OCI-LY7 (cell line): ENCODE measurements at regions not wholly inside any gene's neighbourhood (a gene's known extent, or its start where the extent isn't known, plus 50 kb on each side); places are given as distances from the start of the nearest gene placed in this dataset.
"Not testable (repeated sequence)": the region's sequence is repeated elsewhere in the genome, so short reads cannot be mapped to it uniquely, and the experiment has no call there.

Source experiments
- BruUV-seq: library from RNA; stranded (reverse); fragments of 400-500 nt; replicated peaks from 2 replicates; lab custom pipeline; 2021; lab: Mats Ljungman, UMichigan
- CTCF ChIA-PET: fragments of 300-600 bp; sonication (Branson Sonifier 250); formaldehyde crosslinking; loops from one replicate; lab custom pipeline; 2022; ENCODE audit warnings: antibody characterized with exemption; ENCODE audit not compliant: unreplicated experiment; lab: Charles Lee
- POLR2A ChIA-PET: fragments of 300-600 bp; sonication (Branson Sonifier 250); formaldehyde crosslinking; loops from one replicate; lab custom pipeline; 2022; ENCODE audit warnings: antibody characterized with exemption; lab: Charles Lee
- DNase-seq: peaks from one replicate; pipeline ENCODE4 v3.0.0-alpha.2; 2015; ENCODE audit warnings: low spot score
- H2AFZ ChIP-seq: fragments of 200-600 bp; sonication (generic), shearing (Covaris generic); 2 replicates; pipeline ENCODE4 v1.6.1; 2014; ENCODE audit warnings: mild to moderate bottlenecking, antibody characterized with exemption, low read length, moderate library complexity
- H3K27ac ChIP-seq: fragments of 200-600 bp; sonication (generic); 2 replicates; pipeline ENCODE4 v1.5.1; 2014; ENCODE audit warnings: mixed run types, low read depth, mild to moderate bottlenecking, moderate library complexity, low read length, inconsistent platforms; ENCODE audit not compliant: poor library complexity, severe bottlenecking
- H3K36me3 ChIP-seq: fragments of 200-600 bp; sonication (generic); 2 replicates; pipeline ENCODE4 v1.6.1; 2014; ENCODE audit warnings: mild to moderate bottlenecking, antibody characterized with exemption, low read length, moderate library complexity, mixed read lengths; ENCODE audit not compliant: insufficient read depth
- H3K4me1 ChIP-seq: fragments of 200-600 bp; sonication (generic); 2 replicates; pipeline ENCODE4 v1.5.1; 2014; ENCODE audit warnings: mild to moderate bottlenecking, low read length; ENCODE audit not compliant: insufficient read depth, poor library complexity, severe bottlenecking
- H3K4me2 ChIP-seq: fragments of 200-600 bp; sonication (generic); 2 replicates; pipeline ENCODE4 v1.6.1; 2014; ENCODE audit warnings: mild to moderate bottlenecking, low read length
- H3K4me3 ChIP-seq: fragments of 200-600 bp; sonication (generic); 2 replicates; pipeline ENCODE4 v1.5.1; 2014; ENCODE audit warnings: mild to moderate bottlenecking, low read depth, low read length; ENCODE audit not compliant: poor library complexity, severe bottlenecking
- H3K79me2 ChIP-seq: fragments of 200-600 bp; sonication (generic); 2 replicates; pipeline ENCODE4 v1.6.1; 2016; ENCODE audit warnings: low read depth, mild to moderate bottlenecking, low read length, moderate library complexity, mixed read lengths; ENCODE audit not compliant: insufficient read depth
- H3K9me2 ChIP-seq: fragments of 200-600 bp; sonication (generic); 2 replicates; pipeline ENCODE4 v1.6.1; 2016; ENCODE audit warnings: mild to moderate bottlenecking, low read length, mixed read lengths; ENCODE audit not compliant: insufficient read depth
- H3K9me3 ChIP-seq: fragments of 200-600 bp; sonication (generic); 2 replicates; pipeline ENCODE4 v1.6.1; 2014; ENCODE audit warnings: mild to moderate bottlenecking, mixed run types, low read length, mixed read lengths
- H4K20me1 ChIP-seq: fragments of 200-600 bp; sonication (generic); 2 replicates; pipeline ENCODE4 v1.6.1; 2014; ENCODE audit warnings: mild to moderate bottlenecking, antibody characterized with exemption, low read length, moderate library complexity, mixed read lengths; ENCODE audit not compliant: insufficient read depth
- EZH2phosphoT487 ChIP-seq: fragments of 200-600 bp; sonication (generic); IDR thresholded peaks from 2 replicates; pipeline ENCODE4 v1.6.1; 2018; ENCODE audit warnings: low read depth, borderline replicate concordance, mild to moderate bottlenecking, mixed run types, antibody characterized with exemption, low read length, moderate library complexity, mixed read lengths
- intact Hi-C: fragments of 100-400 bp; cut with micrococcal nuclease; formaldehyde crosslinking; loops from one replicate; pipeline ENCODE4 v1.10.0; 2022; ENCODE audit not compliant: unreplicated experiment
- TF ChIP-seq, protein P1 (sequence below): fragments of 200-600 bp; sonication (generic); conservative IDR thresholded peaks from 2 replicates; pipeline ENCODE4 v1.5.1; 2014; ENCODE audit warnings: mild to moderate bottlenecking, antibody characterized with exemption, low read length, moderate library complexity, mixed read lengths

DNA sequence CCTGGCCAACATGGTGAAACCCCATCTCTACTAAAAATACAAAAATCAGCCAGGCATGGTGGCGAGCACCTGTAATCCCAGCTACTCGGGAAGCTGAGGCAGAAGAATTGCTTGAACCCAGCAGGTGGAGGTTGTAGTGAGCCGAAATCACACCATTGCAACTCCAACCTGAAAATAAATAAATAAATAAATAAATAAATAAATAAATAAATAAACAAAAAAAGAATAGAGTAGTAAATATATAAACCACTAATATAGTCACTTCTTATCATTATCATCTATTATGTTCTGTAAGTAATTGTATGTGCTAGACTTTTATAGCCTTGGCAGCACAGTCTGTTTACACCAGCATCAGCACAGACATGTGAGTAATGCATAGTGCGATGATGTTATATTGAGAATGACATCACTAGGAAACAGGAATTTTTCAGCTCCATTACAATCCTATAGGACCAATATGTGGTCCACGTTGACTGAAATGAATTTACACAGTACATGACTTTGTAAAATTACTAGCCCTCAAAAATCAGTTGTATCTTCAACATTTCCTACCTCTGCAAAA is 385.4 kb upstream of the ANKRD30A start:
- Histone ChIP-seq H3K4me3 (no peak overlapping the region), H2AFZ (no peak overlapping the region), H3K4me1 (no peaks in the 10 kb centered on the region), H3K36me3 (no peaks in the 10 kb centered on the region), H3K79me2 (no peaks in the 10 kb centered on the region), H4K20me1 (no peaks in the 10 kb centered on the region), H3K4me2 (no peak overlapping the region), H3K9me2 (no peaks in the 10 kb centered on the region), H3K9me3 (no peaks in the 10 kb centered on the region), H3K27ac (no peak overlapping the region)
- TF ChIP-seq EZH2phosphoT487, result no peak
- TF ChIP-seq, protein P1, sequence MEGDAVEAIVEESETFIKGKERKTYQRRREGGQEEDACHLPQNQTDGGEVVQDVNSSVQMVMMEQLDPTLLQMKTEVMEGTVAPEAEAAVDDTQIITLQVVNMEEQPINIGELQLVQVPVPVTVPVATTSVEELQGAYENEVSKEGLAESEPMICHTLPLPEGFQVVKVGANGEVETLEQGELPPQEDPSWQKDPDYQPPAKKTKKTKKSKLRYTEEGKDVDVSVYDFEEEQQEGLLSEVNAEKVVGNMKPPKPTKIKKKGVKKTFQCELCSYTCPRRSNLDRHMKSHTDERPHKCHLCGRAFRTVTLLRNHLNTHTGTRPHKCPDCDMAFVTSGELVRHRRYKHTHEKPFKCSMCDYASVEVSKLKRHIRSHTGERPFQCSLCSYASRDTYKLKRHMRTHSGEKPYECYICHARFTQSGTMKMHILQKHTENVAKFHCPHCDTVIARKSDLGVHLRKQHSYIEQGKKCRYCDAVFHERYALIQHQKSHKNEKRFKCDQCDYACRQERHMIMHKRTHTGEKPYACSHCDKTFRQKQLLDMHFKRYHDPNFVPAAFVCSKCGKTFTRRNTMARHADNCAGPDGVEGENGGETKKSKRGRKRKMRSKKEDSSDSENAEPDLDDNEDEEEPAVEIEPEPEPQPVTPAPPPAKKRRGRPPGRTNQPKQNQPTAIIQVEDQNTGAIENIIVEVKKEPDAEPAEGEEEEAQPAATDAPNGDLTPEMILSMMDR, result no peak
- no TSS peak for BruUV-seq
- intact Hi-C loops, result no loop called here
- ChIA-PET CTCF (no interaction called here), POLR2A (no interaction called here)
- DNase-seq, result no peak

DNA sequence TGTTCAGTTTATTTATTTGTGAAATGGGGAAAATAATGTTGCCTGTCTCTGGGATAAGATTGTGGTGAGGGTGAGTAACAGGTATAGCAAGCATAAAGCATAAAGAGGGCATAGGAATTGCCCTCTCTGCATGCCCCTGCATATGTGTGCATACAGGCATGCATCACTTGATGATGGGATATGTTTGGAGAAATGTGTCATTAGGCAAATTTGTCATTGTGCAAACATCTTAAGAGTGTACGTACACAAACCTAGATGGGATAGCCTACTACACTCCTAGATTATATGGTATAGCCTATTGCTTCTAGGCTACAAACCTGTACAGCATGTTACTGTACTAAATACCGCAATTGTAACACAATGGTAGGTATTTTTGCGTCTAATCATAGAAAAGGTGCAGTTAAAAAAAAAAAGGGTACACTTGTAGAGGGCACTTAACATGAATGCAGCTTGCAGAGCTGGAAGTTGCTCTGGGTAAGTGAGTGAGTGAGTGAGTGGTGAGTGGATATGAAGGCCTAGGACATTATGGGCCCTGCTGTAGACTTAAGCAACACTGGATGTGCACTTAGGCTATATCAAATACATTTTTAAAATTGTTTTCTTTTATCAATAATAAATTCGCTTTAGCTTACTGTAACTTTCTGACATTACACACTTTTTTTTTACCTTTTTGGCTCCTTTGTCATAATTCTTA is 386.5 kb upstream of the ANKRD30A start:
- BruUV-seq, result no TSS peak
- TF ChIP-seq, protein P1, result no peak
- no peak for TF ChIP-seq EZH2phosphoT487
- H3K4me2 ChIP-seq, result no peak overlapping the region
- no peaks in the 10 kb centered on the region for H3K79me2 ChIP-seq
- H4K20me1 ChIP-seq, result no peaks in the 10 kb centered on the region
- no peak overlapping the region for H2AFZ ChIP-seq
- ChIA-PET CTCF (no interaction called here), POLR2A (interaction anchor here (0.6 to 0.7 kb wide), 4 partner anchors 13 to 77 kb away, joined by 4 to 10 read pairs (median 7); no protein-coding TSS in a partner anchor)
- H3K27ac ChIP-seq, result no peak overlapping the region
- H3K4me1 ChIP-seq, result no peaks in the 10 kb centered on the region
- no peaks in the 10 kb centered on the region for H3K9me2 ChIP-seq
- H3K4me3 ChIP-seq, result no peak overlapping the region
- DNase-seq, result no peak
- H3K36me3 ChIP-seq, result no peaks in the 10 kb centered on the region
- intact Hi-C loops, result no loop called here
- H3K9me3 ChIP-seq, result no peaks in the 10 kb centered on the region

GRCh38 chr10:36736311-36736710 is 389.1 kb upstream of the ANKRD30A start:
- no peak for DNase-seq
- Histone ChIP-seq H3K27ac (no peak overlapping the region), H3K4me2 (no peak overlapping the region), H3K9me3 (no peaks in the 10 kb centered on the region), H2AFZ (no peak overlapping the region), H3K79me2 (no peaks in the 10 kb centered on the region), H3K4me1 (no peaks in the 10 kb centered on the region), H3K4me3 (no peak overlapping the region), H3K9me2 (no peaks in the 10 kb centered on the region), H3K36me3 (no peaks in the 10 kb centered on the region), H4K20me1 (no peaks in the 10 kb centered on the region)
- no TSS peak for BruUV-seq
- CTCF ChIA-PET, result no interaction called here
- POLR2A ChIA-PET, result no interaction called here
- intact Hi-C loops, result no loop called here
- TF ChIP-seq, protein P1, result no peak
- no peak for TF ChIP-seq EZH2phosphoT487

DNA sequence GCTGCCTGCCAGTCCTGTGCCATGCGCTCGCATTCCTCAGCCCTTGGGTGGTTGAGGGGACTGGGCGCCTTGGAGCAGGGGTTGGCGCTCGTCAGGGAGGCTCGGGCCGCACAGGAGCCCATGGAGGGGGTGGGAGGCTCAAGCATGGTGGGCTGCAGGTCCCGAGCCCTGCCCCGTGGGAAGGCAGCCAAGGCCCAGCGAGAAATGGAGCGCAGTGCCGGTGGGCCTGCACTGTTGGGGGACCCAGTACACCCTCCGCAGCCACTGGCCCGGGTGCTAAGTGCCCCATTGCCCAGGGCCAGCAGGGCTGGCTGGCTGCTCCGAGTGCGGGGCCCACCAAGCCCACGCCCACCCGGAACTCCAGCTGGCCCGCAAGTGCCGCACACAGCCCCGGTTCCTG is 390.8 kb upstream of the ANKRD30A start:
- H3K4me3 ChIP-seq, H3K27ac ChIP-seq, H3K9me2 ChIP-seq, BruUV-seq, H2AFZ ChIP-seq, H3K79me2 ChIP-seq, H3K4me1 ChIP-seq, CTCF ChIA-PET, intact Hi-C loops, H3K9me3 ChIP-seq, DNase-seq, H3K4me2 ChIP-seq, POLR2A ChIA-PET, H3K36me3 ChIP-seq, H4K20me1 ChIP-seq: not testable (repeated sequence)
